HEK293 (cell line): ENCODE measurements at regions not wholly inside any gene's neighbourhood (a gene's known extent, or its start where the extent isn't known, plus 50 kb on each side); places are given as distances from the start of the nearest gene placed in this dataset.

Experiments used
- CTCF ChIA-PET: fragments of 350-600 bp; formaldehyde crosslinking; extraction: SDS; loops from one replicate; lab custom pipeline; 2021; ENCODE audit warnings: antibody characterized with exemption; lab: Yijun Ruan, JAX
- POLR2A ChIA-PET: fragments of 300-600 bp; formaldehyde crosslinking; extraction: SDS; loops from one replicate; lab custom pipeline; 2020; ENCODE audit warnings: antibody characterized with exemption, inconsistent platforms; lab: Yijun Ruan, JAX
- H3K27ac ChIP-seq: fragments of 200-500 bp; sonication (Bioruptor generic); 2 replicates; pipeline ENCODE4 v1.5.1; 2014; ENCODE audit warnings: low read depth, low read length, control low read depth, inconsistent platforms; ENCODE audit errors: extremely low read depth
- H3K36me3 ChIP-seq, 2 experiments: fragments of 200-500 bp in 1 of 2; sonication (Bioruptor generic) in 1 of 2; 1 replicate in 1 of 2; 2 replicates in 1 of 2; pipeline ENCODE4 v1.5.1; 2014 to 2017; ENCODE audit warnings: inconsistent platforms in 2 of 2, low read length in 2 of 2; ENCODE audit not compliant: control insufficient read depth in 2 of 2, insufficient read depth in 1 of 2
- H3K4me1 ChIP-seq: fragments of 200-500 bp; sonication (Bioruptor generic); 2 replicates; pipeline ENCODE4 v1.5.1; 2014; ENCODE audit warnings: mild to moderate bottlenecking, low read length, inconsistent platforms; ENCODE audit not compliant: control insufficient read depth, insufficient read depth
- H3K4me3 ChIP-seq: 2 replicates; pipeline ENCODE4 v1.5.1; 2011; ENCODE audit warnings: low read depth, mild to moderate bottlenecking, control low read depth, low read length, moderate library complexity
- H3K9me3 ChIP-seq: fragments of 200-500 bp; sonication (Bioruptor generic); 2 replicates; pipeline ENCODE4 v1.5.1; 2014; ENCODE audit warnings: low read depth, low read length, inconsistent platforms; ENCODE audit not compliant: control insufficient read depth, insufficient read depth
- EGR2 ChIP-seq: fragments of 450-650 bp; formaldehyde crosslinking; IDR thresholded peaks from 2 replicates; pipeline ENCODE4 v1.5.1; 2016; ENCODE audit warnings: low read depth, missing biosample characterization, missing genetic modification characterization
- KLF16 ChIP-seq: fragments of 450-650 bp; formaldehyde crosslinking; IDR thresholded peaks from 2 replicates; pipeline ENCODE4 v1.5.1; 2017; ENCODE audit warnings: missing biosample characterization, missing genetic modification characterization
- MEIS1 ChIP-seq: sonication (generic); formaldehyde crosslinking; IDR thresholded peaks from 2 replicates; pipeline ENCODE4 v1.8.1; 2022; ENCODE audit warnings: missing genetic modification reagents, mild to moderate bottlenecking, borderline replicate concordance
- MZF1 ChIP-seq: fragments of 450-650 bp; formaldehyde crosslinking; IDR thresholded peaks from 2 replicates; pipeline ENCODE4 v1.5.1; 2017; ENCODE audit warnings: missing biosample characterization, missing genetic modification characterization, borderline replicate concordance
- SP2 ChIP-seq: fragments of 450-650 bp; formaldehyde crosslinking; IDR thresholded peaks from 2 replicates; pipeline ENCODE4 v1.5.1; 2016; ENCODE audit warnings: missing biosample characterization, missing genetic modification characterization
- YY2 ChIP-seq: fragments of 450-650 bp; formaldehyde crosslinking; IDR thresholded peaks from 2 replicates; pipeline ENCODE4 v1.5.1; 2016; ENCODE audit warnings: missing biosample characterization, missing genetic modification characterization
- ZBTB21 ChIP-seq: fragments of 450-650 bp; formaldehyde crosslinking; IDR thresholded peaks from 2 replicates; pipeline ENCODE4 v1.5.1; 2017; ENCODE audit warnings: missing biosample characterization, missing genetic modification characterization
- ZBTB8A ChIP-seq: fragments of 450-650 bp; formaldehyde crosslinking; IDR thresholded peaks from 2 replicates; pipeline ENCODE4 v1.5.1; 2016; ENCODE audit warnings: missing biosample characterization, missing genetic modification characterization
- ZNF184 ChIP-seq: fragments of 450-650 bp; IDR thresholded peaks from 2 replicates; pipeline ENCODE4 v1.5.1; 2018; ENCODE audit warnings: missing biosample characterization, mild to moderate bottlenecking, missing genetic modification characterization
- ZNF2 ChIP-seq: fragments of 450-650 bp; formaldehyde crosslinking; IDR thresholded peaks from 2 replicates; pipeline ENCODE4 v1.5.1; 2016; ENCODE audit warnings: missing biosample characterization, missing genetic modification characterization
- ZNF214 ChIP-seq: fragments of 450-650 bp; formaldehyde crosslinking; IDR thresholded peaks from 2 replicates; pipeline ENCODE4 v1.5.1; 2017; ENCODE audit warnings: missing biosample characterization, mild to moderate bottlenecking, missing genetic modification characterization, borderline replicate concordance
- ZNF350 ChIP-seq: fragments of 450-650 bp; formaldehyde crosslinking; IDR thresholded peaks from 2 replicates; pipeline ENCODE4 v1.5.0; 2017; ENCODE audit warnings: missing biosample characterization, mild to moderate bottlenecking, missing genetic modification characterization
- ZNF433 ChIP-seq: fragments of 450-650 bp; formaldehyde crosslinking; IDR thresholded peaks from 2 replicates; pipeline ENCODE4 v1.5.1; 2016; ENCODE audit warnings: missing biosample characterization, missing genetic modification characterization, low read depth
- ZNF510 ChIP-seq: fragments of 450-650 bp; formaldehyde crosslinking; IDR thresholded peaks from 2 replicates; pipeline ENCODE4 v1.5.1; 2018; ENCODE audit warnings: mild to moderate bottlenecking, missing genetic modification characterization, missing biosample characterization; ENCODE audit not compliant: insufficient replicate concordance
- ZNF514 ChIP-seq: fragments of 450-650 bp; formaldehyde crosslinking; IDR thresholded peaks from 2 replicates; pipeline ENCODE4 v1.5.1; 2016; ENCODE audit warnings: missing biosample characterization, missing genetic modification characterization
- ZNF670 ChIP-seq: fragments of 450-650 bp; formaldehyde crosslinking; IDR thresholded peaks from 2 replicates; pipeline ENCODE4 v1.5.1; 2016; ENCODE audit warnings: missing biosample characterization, missing genetic modification characterization, low read depth
- ZNF768 ChIP-seq: fragments of 450-650 bp; formaldehyde crosslinking; IDR thresholded peaks from 2 replicates; pipeline ENCODE4 v1.5.1; 2018; ENCODE audit warnings: missing biosample characterization, mild to moderate bottlenecking, missing genetic modification characterization
- ZNF791 ChIP-seq: fragments of 450-650 bp; formaldehyde crosslinking; IDR thresholded peaks from 2 replicates; pipeline ENCODE4 v1.5.1; 2016; ENCODE audit warnings: missing biosample characterization, missing genetic modification characterization
- ZNF792 ChIP-seq: fragments of 450-650 bp; formaldehyde crosslinking; IDR thresholded peaks from 2 replicates; pipeline ENCODE4 v1.5.1; 2016; ENCODE audit warnings: missing biosample characterization, missing genetic modification characterization
- ZNF830 ChIP-seq: fragments of 450-650 bp; IDR thresholded peaks from 2 replicates; pipeline ENCODE4 v1.5.0; 2018; ENCODE audit warnings: missing biosample characterization, missing genetic modification characterization, low read depth, mild to moderate bottlenecking, moderate library complexity
- ZSCAN5A ChIP-seq: fragments of 450-650 bp; formaldehyde crosslinking; IDR thresholded peaks from 2 replicates; pipeline ENCODE4 v1.5.1; 2016; ENCODE audit warnings: missing biosample characterization, missing genetic modification characterization
- TF ChIP-seq, protein P1 (sequence below): fragments of 450-650 bp; formaldehyde crosslinking; IDR thresholded peaks from 2 replicates; pipeline ENCODE4 v1.5.1; 2016; ENCODE audit warnings: missing biosample characterization, missing genetic modification characterization
- TF ChIP-seq, protein P2 (sequence below): fragments of 450-650 bp; formaldehyde crosslinking; IDR thresholded peaks from 2 replicates; pipeline ENCODE4 v1.5.1; 2017; ENCODE audit warnings: missing biosample characterization, mild to moderate bottlenecking, missing genetic modification characterization, moderate library complexity
- TF ChIP-seq, protein P3 (sequence below): fragments of 450-650 bp; formaldehyde crosslinking; IDR thresholded peaks from 2 replicates; pipeline ENCODE4 v1.5.1; 2017; ENCODE audit warnings: missing biosample characterization, missing genetic modification characterization

DNA sequence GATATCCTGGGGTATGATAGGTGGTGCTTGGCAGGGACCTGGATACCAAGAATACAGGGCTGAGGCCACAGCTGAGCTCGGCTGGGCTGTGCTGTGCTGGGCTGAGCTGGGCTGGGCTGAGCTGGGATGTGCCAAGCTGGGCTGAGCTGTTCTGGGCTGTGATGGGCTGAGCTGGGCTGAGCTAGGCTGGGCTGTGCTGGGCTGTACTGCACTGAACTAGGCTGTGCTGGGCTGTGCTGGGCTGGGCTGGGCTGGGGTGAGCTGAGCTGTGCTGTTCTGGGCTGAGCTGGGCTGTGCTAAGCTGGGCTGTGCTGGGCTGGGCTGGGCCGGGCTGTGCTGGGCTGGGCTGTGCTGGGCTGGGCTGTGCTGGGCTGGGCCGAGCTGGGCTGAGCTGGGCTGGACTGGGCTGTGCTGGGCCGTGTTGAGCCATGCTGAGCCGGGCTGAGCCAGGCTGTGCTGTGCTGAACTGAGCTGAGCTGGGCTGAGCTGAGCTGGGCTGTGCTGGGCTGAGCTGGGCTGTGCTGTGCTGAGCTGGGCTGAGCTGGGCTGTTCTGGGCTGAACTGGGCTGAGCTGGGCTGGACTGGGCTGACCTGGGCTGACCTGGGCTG lies 94.7 kb upstream of the ACTRT2 start:
- CTCF ChIA-PET, result no interaction called here
- TF ChIP-seq, protein P1, sequence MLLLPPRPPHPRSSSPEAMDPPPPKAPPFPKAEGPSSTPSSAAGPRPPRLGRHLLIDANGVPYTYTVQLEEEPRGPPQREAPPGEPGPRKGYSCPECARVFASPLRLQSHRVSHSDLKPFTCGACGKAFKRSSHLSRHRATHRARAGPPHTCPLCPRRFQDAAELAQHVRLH (tag by site-specific recombination), result no peak
- TF ChIP-seq ZBTB8A (tag by site-specific recombination) (peak; percentile 77), ZNF184 (tag by site-specific recombination) (no peak), ZNF510 (tag by site-specific recombination) (no peak), ZBTB21 (tag by site-specific recombination) (no peak), ZNF514 (tag by site-specific recombination) (no peak), EGR2 (tag by site-specific recombination) (no peak), YY2 (tag by site-specific recombination) (no peak)
- TF ChIP-seq, protein P2, sequence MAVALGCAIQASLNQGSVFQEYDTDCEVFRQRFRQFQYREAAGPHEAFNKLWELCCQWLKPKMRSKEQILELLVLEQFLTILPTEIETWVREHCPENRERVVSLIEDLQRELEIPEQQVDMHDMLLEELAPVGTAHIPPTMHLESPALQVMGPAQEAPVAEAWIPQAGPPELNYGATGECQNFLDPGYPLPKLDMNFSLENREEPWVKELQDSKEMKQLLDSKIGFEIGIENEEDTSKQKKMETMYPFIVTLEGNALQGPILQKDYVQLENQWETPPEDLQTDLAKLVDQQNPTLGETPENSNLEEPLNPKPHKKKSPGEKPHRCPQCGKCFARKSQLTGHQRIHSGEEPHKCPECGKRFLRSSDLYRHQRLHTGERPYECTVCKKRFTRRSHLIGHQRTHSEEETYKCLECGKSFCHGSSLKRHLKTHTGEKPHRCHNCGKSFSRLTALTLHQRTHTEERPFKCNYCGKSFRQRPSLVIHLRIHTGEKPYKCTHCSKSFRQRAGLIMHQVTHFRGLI (tag by site-specific recombination), result peak; percentile 99

DNA sequence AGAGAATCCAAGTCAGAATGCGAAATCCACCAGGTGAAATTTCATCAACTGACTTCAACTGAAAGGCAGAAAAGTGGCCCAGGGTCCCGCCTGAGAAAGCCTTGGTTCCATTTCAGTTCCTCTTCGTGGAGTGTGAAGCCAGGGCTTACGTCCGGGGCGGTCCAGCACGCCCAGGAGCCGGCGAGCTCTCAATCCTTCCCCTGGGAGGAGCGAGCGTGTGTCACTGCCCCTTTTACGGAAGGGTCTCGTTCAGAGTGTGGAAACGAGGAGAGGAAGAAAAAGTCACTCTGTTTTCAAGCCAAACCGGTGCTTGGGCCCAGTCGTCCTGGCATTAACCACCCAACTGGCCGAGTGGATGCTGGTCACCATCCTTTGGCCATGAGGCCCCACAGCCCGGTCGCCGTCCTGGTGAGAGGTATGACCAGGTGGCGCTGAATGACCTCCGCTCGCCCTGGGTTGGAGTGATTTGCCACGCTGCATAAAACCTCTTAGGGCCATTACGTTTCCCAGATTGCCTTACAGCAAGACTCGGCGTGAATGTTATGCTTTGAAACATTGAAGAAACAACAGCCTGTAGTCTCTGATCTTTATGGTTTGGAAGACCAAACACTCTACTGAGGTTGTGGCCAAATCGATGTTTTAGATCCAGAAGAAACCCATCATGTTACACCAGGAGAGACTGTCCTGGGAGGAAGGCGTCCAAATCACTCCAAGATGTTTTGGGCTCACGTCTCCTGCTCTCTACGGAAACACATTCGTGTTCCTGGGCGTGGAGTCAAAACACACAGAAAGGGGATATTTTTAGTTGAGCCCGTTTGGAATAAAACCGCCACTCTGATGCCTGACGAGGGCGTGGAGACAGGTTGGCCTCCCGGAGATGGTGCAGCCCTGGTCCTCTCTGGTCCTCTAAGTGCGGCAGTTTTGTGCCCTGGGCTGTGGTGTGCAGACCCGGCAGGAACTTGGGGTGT lies 93.6 kb upstream of the ACTRT2 start:
- CTCF ChIA-PET, result no interaction called here
- Histone ChIP-seq H3K9me3 (no peaks in the 10 kb centered on the region), H3K4me3 (no peak overlapping the region), H3K4me1 (no peaks in the 10 kb centered on the region), H3K27ac (no peak overlapping the region), H3K36me3 (no peaks in the 10 kb centered on the region)
- POLR2A ChIA-PET, result no interaction called here
- TF ChIP-seq SP2 (tag by site-specific recombination) (no peak), ZSCAN5A (tag by site-specific recombination) (no peak), ZNF768 (tag by site-specific recombination) (no peak), ZNF214 (no peak), ZNF670 (tag by site-specific recombination) (no peak), ZNF2 (tag by site-specific recombination) (no peak)

More for the DNA sequence above, 94.7 kb upstream of the ACTRT2 start:
- Histone ChIP-seq H3K36me3 (no peaks in the 10 kb centered on the region), H3K4me1 (no peaks in the 10 kb centered on the region), H3K4me3 (no peak overlapping the region), H3K27ac (no peak overlapping the region), H3K9me3 (no peaks in the 10 kb centered on the region)
- POLR2A ChIA-PET, result no interaction called here

- no peaks in the 10 kb centered on the region for H3K4me1 ChIP-seq
- H3K4me3 ChIP-seq, result no peak overlapping the region
- no peaks in the 10 kb centered on the region for H3K9me3 ChIP-seq
- ChIA-PET CTCF (no interaction called here), POLR2A (no interaction called here)
- no peak overlapping the region for H3K27ac ChIP-seq
- no peaks in the 10 kb centered on the region for H3K36me3 ChIP-seq
- no peak for TF ChIP-seq ZNF350 (tag by site-specific recombination)
- no peak for TF ChIP-seq KLF16
- no peak for TF ChIP-seq MZF1
- TF ChIP-seq ZNF830 (tag by site-specific recombination), result no peak
- TF ChIP-seq MEIS1 (CRISPR knock-in tag), result no peak
- TF ChIP-seq, protein P3, sequence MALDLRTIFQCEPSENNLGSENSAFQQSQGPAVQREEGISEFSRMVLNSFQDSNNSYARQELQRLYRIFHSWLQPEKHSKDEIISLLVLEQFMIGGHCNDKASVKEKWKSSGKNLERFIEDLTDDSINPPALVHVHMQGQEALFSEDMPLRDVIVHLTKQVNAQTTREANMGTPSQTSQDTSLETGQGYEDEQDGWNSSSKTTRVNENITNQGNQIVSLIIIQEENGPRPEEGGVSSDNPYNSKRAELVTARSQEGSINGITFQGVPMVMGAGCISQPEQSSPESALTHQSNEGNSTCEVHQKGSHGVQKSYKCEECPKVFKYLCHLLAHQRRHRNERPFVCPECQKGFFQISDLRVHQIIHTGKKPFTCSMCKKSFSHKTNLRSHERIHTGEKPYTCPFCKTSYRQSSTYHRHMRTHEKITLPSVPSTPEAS (tag by site-specific recombination), result no peak
- TF ChIP-seq ZNF791 (tag by site-specific recombination), result no peak
- no peak for TF ChIP-seq ZNF792 (tag by site-specific recombination)
- no peak for TF ChIP-seq ZNF433 (tag by site-specific recombination)
Measured at GRCh38 chr1:2928366-2929325, 92.6 kb upstream of the ACTRT2 start.
